ENCODE measurements at regions not wholly inside any gene's neighbourhood (a gene's known extent, or its start where the extent isn't known, plus 50 kb on each side); places are given as distances from the start of the nearest gene placed in this dataset.
"Not testable (repeated sequence)": the region's sequence is repeated elsewhere in the genome, so short reads cannot be mapped to it uniquely, and the experiment has no call there.

GRCh38 chrX:117628381-117628780 lies 488.2 kb downstream of the KLHL13 start:
- DNase-seq (ENCODE audit: extremely low spot score), result no peak
- no peaks in the 10 kb centered on the region for H3K4me1 ChIP-seq
- H3K27me3 ChIP-seq, result no peaks in the 10 kb centered on the region
- no peak overlapping the region for H3K4me3 ChIP-seq
- TF ChIP-seq CTCF (IDR thresholded peaks at IDR 0.05), result no peak
- TF ChIP-seq EP300 (IDR thresholded peaks at IDR 0.05), result no peak
- TF ChIP-seq POLR2AphosphoS5 (IDR thresholded peaks at IDR 0.05), result no peak
- no peak for TF ChIP-seq POLR2A (IDR thresholded peaks at IDR 0.05; ENCODE audit: low read depth)
- intact Hi-C loops (cut with DNase I), result no loop called here
- no peaks in the 10 kb centered on the region for H3K36me3 ChIP-seq
- no peaks in the 10 kb centered on the region for H3K9me3 ChIP-seq
- 68% methylated on average over 3 of the region's 3 CpGs for WGBS
- no peak overlapping the region for H3K27ac ChIP-seq (replicated peaks in 1 of 4)

GRCh38 chrX:117610806-117611205 lies 505.8 kb downstream of the KLHL13 start:
- no peak overlapping the region for H3K27ac ChIP-seq (replicated peaks in 1 of 4)
- DNase-seq (ENCODE audit: extremely low spot score), result no peak
- TF ChIP-seq EP300 (IDR thresholded peaks at IDR 0.05), result no peak
- TF ChIP-seq POLR2A (IDR thresholded peaks at IDR 0.05; ENCODE audit: low read depth), result no peak
- TF ChIP-seq POLR2AphosphoS5 (IDR thresholded peaks at IDR 0.05), result no peak
- TF ChIP-seq CTCF (IDR thresholded peaks at IDR 0.05), result no peak
- no peak overlapping the region for H3K4me3 ChIP-seq
- no peaks in the 10 kb centered on the region for H3K4me1 ChIP-seq
- intact Hi-C loops (cut with DNase I), result no loop called here
- WGBS, result 54% methylated on average over 3 of the region's 3 CpGs
- H3K9me3 ChIP-seq, result peaks cover 0 to 5% (median 0%) of the 10 kb centered on the region in 4 donors
- no peaks in the 10 kb centered on the region for H3K36me3 ChIP-seq
- no peaks in the 10 kb centered on the region for H3K27me3 ChIP-seq

- WGBS, result 61% methylated on average over 3 of the region's 3 CpGs
- no peak for TF ChIP-seq EP300 (IDR thresholded peaks at IDR 0.05)
Observed at GRCh38 chrX:117610049-117610448, 506.6 kb downstream of the KLHL13 start.

GRCh38 chrX:117607561-117607960 lies 509.0 kb downstream of the KLHL13 start:
- H3K27ac ChIP-seq (replicated peaks in 1 of 4), result no peak overlapping the region
- no peaks in the 10 kb centered on the region for H3K36me3 ChIP-seq
- intact Hi-C loops (cut with DNase I), result no loop called here
- DNase-seq (ENCODE audit: extremely low spot score), result no peak
- peaks cover 0 to 22% (median 0%) of the 10 kb centered on the region in 4 donors for H3K9me3 ChIP-seq
- no peak overlapping the region for H3K4me3 ChIP-seq
- no peak for TF ChIP-seq POLR2AphosphoS5 (IDR thresholded peaks at IDR 0.05)
- TF ChIP-seq CTCF (IDR thresholded peaks at IDR 0.05), result no peak
- no peak for TF ChIP-seq EP300 (IDR thresholded peaks at IDR 0.05)
- no peak for TF ChIP-seq POLR2A (IDR thresholded peaks at IDR 0.05; ENCODE audit: low read depth)
- H3K4me1 ChIP-seq, result no peaks in the 10 kb centered on the region
- H3K27me3 ChIP-seq, result no peaks in the 10 kb centered on the region

More at GRCh38 chrX:117610049-117610448, 506.6 kb downstream of the KLHL13 start:
- peaks cover 0 to 12% (median 0%) of the 10 kb centered on the region in 4 donors for H3K9me3 ChIP-seq
- no peak overlapping the region for H3K27ac ChIP-seq (replicated peaks in 1 of 4)
- H3K27me3 ChIP-seq, result no peaks in the 10 kb centered on the region
- H3K4me3 ChIP-seq, result no peak overlapping the region
- intact Hi-C loops (cut with DNase I), result no loop called here
- no peaks in the 10 kb centered on the region for H3K36me3 ChIP-seq
- H3K4me1 ChIP-seq, result no peaks in the 10 kb centered on the region
- no peak for DNase-seq (ENCODE audit: extremely low spot score)

- not testable (repeated sequence) for DNase-seq (ENCODE audit: extremely low spot score); H3K27ac ChIP-seq (replicated peaks in 1 of 4); H3K36me3 ChIP-seq
Observed at GRCh38 chrX:117606101-117606500, 510.5 kb downstream of the KLHL13 start.

GRCh38 chrX:117570160-117570559 lies 546.5 kb downstream of the KLHL13 start:
- H3K4me1 ChIP-seq, result no peaks in the 10 kb centered on the region
- no peak overlapping the region for H3K4me3 ChIP-seq
- no peak overlapping the region for H3K27ac ChIP-seq (replicated peaks in 1 of 4)
- intact Hi-C loops (cut with DNase I), result no loop called here
- H3K9me3 ChIP-seq, result peaks cover 0 to 19% (median 0%) of the 10 kb centered on the region in 4 donors
- H3K27me3 ChIP-seq, result no peaks in the 10 kb centered on the region
- TF ChIP-seq CTCF (IDR thresholded peaks at IDR 0.05) (no peak), POLR2AphosphoS5 (IDR thresholded peaks at IDR 0.05) (no peak), EP300 (IDR thresholded peaks at IDR 0.05) (no peak), POLR2A (IDR thresholded peaks at IDR 0.05; ENCODE audit: low read depth) (no peak)
- H3K36me3 ChIP-seq, result no peaks in the 10 kb centered on the region
- no peak for DNase-seq (ENCODE audit: extremely low spot score)

More at GRCh38 chrX:117606101-117606500, 510.5 kb downstream of the KLHL13 start:
- intact Hi-C loops (cut with DNase I); H3K4me1 ChIP-seq; H3K4me3 ChIP-seq; H3K27me3 ChIP-seq: not testable (repeated sequence)
- H3K9me3 ChIP-seq, result peaks cover 0 to 22% (median 0%) of the 10 kb centered on the region in 4 donors

Measured in esophagus muscularis mucosa (tissue), 4 donors.